ENCODE measurements at regions not wholly inside any gene's neighbourhood (a gene's known extent, or its start where the extent isn't known, plus 50 kb on each side); places are given as distances from the start of the nearest gene placed in this dataset.
"Not testable (repeated sequence)": the region's sequence is repeated elsewhere in the genome, so short reads cannot be mapped to it uniquely, and the experiment has no call there.

DNA sequence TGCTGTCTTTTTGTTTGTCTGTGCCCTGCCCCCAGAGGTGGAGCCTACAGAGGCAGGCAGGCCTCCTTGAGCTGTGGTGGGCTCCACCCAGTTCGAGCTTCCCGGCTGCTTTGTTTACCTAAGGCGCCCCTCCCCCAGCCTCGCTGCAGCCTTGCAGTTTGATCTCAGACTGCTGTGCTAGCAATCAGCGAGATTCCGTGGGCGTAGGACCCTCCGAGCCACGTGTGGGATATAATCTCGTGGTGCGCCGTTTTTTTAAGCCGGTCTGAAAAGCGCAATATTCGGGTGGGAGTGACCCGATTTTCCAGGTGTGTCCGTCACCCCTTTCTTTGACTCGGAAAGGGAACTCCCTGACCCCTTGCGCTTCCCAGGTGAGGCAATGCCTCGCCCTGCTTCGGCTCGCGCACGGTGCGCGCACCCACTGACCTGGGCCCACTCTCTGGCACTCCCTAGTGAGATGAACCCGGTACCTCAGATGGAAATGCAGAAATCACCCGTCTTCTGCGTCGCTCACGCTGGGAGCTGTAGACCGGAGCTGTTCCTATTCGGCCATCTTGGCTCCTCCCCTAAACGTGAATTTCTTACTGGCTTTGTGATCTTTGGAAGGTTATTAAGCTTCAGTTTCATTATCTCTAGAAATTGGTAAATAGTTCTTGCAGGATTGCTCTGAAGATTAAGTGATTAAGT, 196.2 kb upstream of the ADO start:
- not testable (repeated sequence) for H4K20me1 ChIP-seq (ENCODE audit: insufficient read depth, low read depth, low read length); H3K4me1 ChIP-seq (ENCODE audit: low read length); H3K36me3 ChIP-seq (ENCODE audit: insufficient read depth, low read length); DNase-seq; H3K27me3 ChIP-seq (ENCODE audit: low read length); H3K4me3 ChIP-seq (ENCODE audit: low read length); H3K9me3 ChIP-seq (ENCODE audit: low read length); H2AFZ ChIP-seq (ENCODE audit: low read length); H3K4me2 ChIP-seq (ENCODE audit: low read depth, low read length, poor library complexity, severe bottlenecking); H3K79me2 ChIP-seq (ENCODE audit: low read length); H3K27ac ChIP-seq (ENCODE audit: low read length); H3K9ac ChIP-seq (ENCODE audit: low read length); H3K9me2 ChIP-seq (replicated peaks; ENCODE audit: insufficient read depth, low read length)

DNA sequence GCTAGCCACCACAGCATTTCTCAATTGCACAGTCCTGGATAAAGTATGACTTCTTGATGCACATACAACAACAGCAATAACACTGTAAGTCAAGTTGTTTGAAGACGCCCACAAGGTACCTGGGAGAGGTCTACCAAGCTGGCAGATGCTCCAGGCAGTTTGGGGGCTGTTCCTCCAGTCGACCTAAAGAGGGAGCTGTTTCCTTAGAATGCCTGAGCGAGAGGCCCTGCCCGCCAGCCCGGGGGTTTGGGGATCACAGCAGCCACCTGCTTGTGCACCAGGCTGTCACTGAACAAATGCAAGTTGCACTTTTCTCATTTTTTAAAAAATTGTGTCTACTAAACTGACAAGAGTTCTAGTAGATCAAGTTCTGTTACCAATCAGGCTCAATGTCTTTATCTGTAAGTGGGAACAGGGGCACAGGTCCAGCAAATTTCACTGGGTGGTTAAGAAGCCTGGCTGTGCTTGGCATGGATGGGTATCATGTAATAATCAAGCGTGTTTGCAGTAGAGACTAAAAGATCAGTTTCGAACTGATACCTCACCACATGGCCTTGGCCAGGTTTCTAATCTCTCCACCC, 193.8 kb upstream of the ADO start:
- Histone ChIP-seq H3K27ac (ENCODE audit: low read length) (no peak overlapping the region), H3K4me2 (ENCODE audit: low read depth, low read length, poor library complexity, severe bottlenecking) (no peak overlapping the region), H3K36me3 (ENCODE audit: insufficient read depth, low read length) (no peaks in the 10 kb centered on the region), H3K9ac (ENCODE audit: low read length) (no peak overlapping the region), H3K79me2 (ENCODE audit: low read length) (no peaks in the 10 kb centered on the region), H3K4me1 (ENCODE audit: low read length) (peaks cover 9% of the 10 kb centered on the region; the same call in 1 of the 2 replicates), H3K4me3 (ENCODE audit: low read length) (no peak overlapping the region), H3K27me3 (ENCODE audit: low read length) (no peaks in the 10 kb centered on the region), H3K9me3 (ENCODE audit: low read length) (no peaks in the 10 kb centered on the region), H2AFZ (ENCODE audit: low read length) (no peak overlapping the region), H4K20me1 (ENCODE audit: insufficient read depth, low read depth, low read length) (no peaks in the 10 kb centered on the region), H3K9me2 (replicated peaks; ENCODE audit: insufficient read depth, low read length) (no peaks in the 10 kb centered on the region)
- DNase-seq: peak; percentile 92

DNA sequence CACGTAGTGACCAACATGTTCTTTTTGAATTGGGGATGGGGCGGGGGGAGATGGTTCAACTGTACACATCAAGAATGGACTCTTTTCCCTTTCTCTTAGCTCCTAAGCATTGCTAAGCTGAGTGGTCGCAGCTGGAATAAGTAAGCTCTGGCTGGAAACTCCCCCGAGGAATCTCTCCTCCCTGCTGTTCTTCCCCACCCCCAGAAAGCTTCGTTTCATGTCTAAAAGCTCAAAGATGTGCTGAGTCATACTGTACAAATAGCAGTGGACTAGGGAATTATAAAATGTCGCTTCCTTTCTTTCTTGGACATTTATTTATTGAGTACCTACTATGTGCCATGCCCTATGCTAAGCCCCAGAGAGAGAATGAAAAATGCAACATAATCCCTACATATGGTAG, 191.1 kb upstream of the ADO start:
- Histone ChIP-seq H3K4me3 (ENCODE audit: low read length) (no peak overlapping the region), H3K9me3 (ENCODE audit: low read length) (no peaks in the 10 kb centered on the region), H2AFZ (ENCODE audit: low read length) (no peak overlapping the region), H3K27ac (ENCODE audit: low read length) (no peak overlapping the region), H3K36me3 (ENCODE audit: insufficient read depth, low read length) (no peaks in the 10 kb centered on the region), H3K9ac (ENCODE audit: low read length) (no peak overlapping the region), H3K79me2 (ENCODE audit: low read length) (no peaks in the 10 kb centered on the region), H3K27me3 (ENCODE audit: low read length) (no peaks in the 10 kb centered on the region), H3K9me2 (replicated peaks; ENCODE audit: insufficient read depth, low read length) (no peaks in the 10 kb centered on the region), H4K20me1 (ENCODE audit: insufficient read depth, low read depth, low read length) (no peaks in the 10 kb centered on the region), H3K4me1 (ENCODE audit: low read length) (peaks cover 25% of the 10 kb centered on the region), H3K4me2 (ENCODE audit: low read depth, low read length, poor library complexity, severe bottlenecking) (no peak overlapping the region)
- no peak for DNase-seq

DNA sequence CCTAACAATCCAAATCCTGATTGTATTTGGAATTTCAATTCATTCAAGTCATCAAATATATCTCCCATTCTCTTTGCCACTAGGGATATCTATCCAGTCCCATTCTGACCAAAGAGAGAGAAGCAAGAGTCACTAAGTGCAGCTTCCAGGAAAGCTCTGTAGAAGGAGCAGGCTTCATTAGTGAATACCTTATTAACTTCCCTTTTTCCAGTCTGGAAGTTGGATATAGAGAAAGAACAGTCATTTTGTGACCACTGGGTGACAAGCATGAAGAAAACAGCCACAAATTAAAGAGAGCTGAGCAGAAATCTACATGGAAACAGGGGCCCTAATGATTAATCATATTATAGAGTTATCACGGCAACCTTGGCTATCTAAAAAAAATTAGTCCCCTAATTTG, 190.7 kb upstream of the ADO start:
- H3K9me3 ChIP-seq (ENCODE audit: low read length): no peaks in the 10 kb centered on the region
- peaks cover 30% of the 10 kb centered on the region for H3K4me1 ChIP-seq (ENCODE audit: low read length)
- H2AFZ ChIP-seq (ENCODE audit: low read length): no peak overlapping the region
- H3K36me3 ChIP-seq (ENCODE audit: insufficient read depth, low read length): no peaks in the 10 kb centered on the region
- no peak overlapping the region for H3K4me2 ChIP-seq (ENCODE audit: low read depth, low read length, poor library complexity, severe bottlenecking)
- no peak overlapping the region for H3K9ac ChIP-seq (ENCODE audit: low read length)
- no peak overlapping the region for H3K27ac ChIP-seq (ENCODE audit: low read length)
- H4K20me1 ChIP-seq (ENCODE audit: insufficient read depth, low read depth, low read length): no peaks in the 10 kb centered on the region
- H3K27me3 ChIP-seq (ENCODE audit: low read length): no peaks in the 10 kb centered on the region
- no peaks in the 10 kb centered on the region for H3K9me2 ChIP-seq (replicated peaks; ENCODE audit: insufficient read depth, low read length)
- no peak overlapping the region for H3K4me3 ChIP-seq (ENCODE audit: low read length)
- no peak for DNase-seq
- no peaks in the 10 kb centered on the region for H3K79me2 ChIP-seq (ENCODE audit: low read length)

DNA sequence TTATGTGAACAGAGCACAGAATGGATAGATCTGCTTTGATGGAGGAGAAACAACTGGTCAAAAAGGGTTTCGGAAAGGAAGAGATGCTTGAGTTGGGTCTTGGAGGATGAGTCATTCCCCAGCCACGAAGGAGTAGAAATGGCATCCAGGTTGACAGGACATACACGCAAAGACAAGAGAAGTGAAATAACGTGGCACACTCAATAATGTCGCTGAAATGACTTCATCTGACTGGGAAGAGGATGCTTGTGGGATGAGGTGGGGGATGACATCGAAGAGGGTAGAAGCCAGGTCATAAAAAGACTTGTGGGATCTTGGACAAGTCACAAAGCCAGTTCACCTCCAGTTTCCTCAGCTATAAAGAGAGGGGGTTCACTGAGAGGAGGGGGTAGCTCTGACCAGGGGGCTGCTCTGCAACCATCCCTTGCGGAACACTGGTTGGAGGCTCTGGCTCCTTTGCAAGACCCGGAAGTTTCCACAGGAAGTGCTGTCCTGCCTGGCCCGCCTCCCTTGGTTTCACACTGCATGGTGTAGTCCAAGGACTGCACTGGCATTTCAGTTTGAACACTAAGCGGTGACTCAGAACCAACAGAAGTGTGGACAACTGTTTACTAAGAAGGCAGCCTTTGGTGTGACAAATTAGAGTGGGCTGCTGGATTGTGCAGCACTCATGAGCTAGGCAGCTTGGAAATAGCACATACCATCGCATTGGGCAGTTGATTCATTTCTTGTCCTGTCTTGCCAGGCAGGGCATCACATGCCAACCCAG, 189.9 kb upstream of the ADO start:
- H3K4me1 ChIP-seq (ENCODE audit: low read length): peaks cover 37% of the 10 kb centered on the region
- H3K9ac ChIP-seq (ENCODE audit: low read length): no peak overlapping the region
- H3K4me2 ChIP-seq (ENCODE audit: low read depth, low read length, poor library complexity, severe bottlenecking): no peak overlapping the region
- no peaks in the 10 kb centered on the region for H4K20me1 ChIP-seq (ENCODE audit: insufficient read depth, low read depth, low read length)
- no peak for DNase-seq
- no peaks in the 10 kb centered on the region for H3K79me2 ChIP-seq (ENCODE audit: low read length)
- no peak overlapping the region for H2AFZ ChIP-seq (ENCODE audit: low read length)
- no peaks in the 10 kb centered on the region for H3K9me3 ChIP-seq (ENCODE audit: low read length)
- H3K9me2 ChIP-seq (replicated peaks; ENCODE audit: insufficient read depth, low read length): no peaks in the 10 kb centered on the region
- no peaks in the 10 kb centered on the region for H3K36me3 ChIP-seq (ENCODE audit: insufficient read depth, low read length)
- H3K27me3 ChIP-seq (ENCODE audit: low read length): no peaks in the 10 kb centered on the region
- H3K4me3 ChIP-seq (ENCODE audit: low read length): no peak overlapping the region
- no peak overlapping the region for H3K27ac ChIP-seq (ENCODE audit: low read length)

DNA sequence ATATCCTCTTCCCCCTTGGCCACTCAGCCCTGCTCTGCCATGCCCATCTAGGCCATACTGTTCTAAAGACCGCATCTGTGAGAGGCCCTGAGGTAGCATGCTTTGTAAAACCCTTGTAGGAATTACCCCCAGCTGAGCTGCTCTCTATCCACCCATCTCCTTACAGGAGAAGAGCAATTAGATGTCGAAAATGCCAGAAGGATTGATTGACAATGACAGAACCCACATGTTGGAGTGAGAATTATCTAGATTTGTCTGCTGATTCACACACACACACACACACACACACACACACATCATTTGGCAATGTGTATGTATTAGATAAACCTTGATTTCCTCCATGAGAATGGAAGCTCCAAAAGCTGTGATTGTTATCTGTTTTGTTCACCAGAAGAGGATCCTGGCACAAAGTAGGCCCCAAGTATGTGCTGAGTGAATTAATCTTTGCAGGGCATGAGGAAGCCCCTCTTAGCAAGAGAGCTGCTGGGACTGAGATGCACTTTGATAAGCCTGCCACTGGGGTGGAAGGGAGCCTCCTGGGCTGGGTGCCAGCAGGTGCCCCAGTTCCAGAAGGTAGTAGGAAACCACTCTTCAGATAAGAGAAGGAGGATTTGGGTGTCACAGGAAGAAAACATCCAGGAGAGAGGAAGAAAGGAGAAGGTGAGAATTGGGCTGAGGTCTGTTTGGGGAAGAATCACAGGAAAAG, 187.5 kb upstream of the ADO start:
- no peak overlapping the region for H3K27ac ChIP-seq (ENCODE audit: low read length)
- no peak overlapping the region for H3K4me2 ChIP-seq (ENCODE audit: low read depth, low read length, poor library complexity, severe bottlenecking)
- H3K4me1 ChIP-seq (ENCODE audit: low read length): peaks cover 40% of the 10 kb centered on the region
- H3K79me2 ChIP-seq (ENCODE audit: low read length): no peaks in the 10 kb centered on the region
- peak; percentile 69 for DNase-seq
- H2AFZ ChIP-seq (ENCODE audit: low read length): no peak overlapping the region
- H3K4me3 ChIP-seq (ENCODE audit: low read length): no peak overlapping the region
- no peaks in the 10 kb centered on the region for H3K9me2 ChIP-seq (replicated peaks; ENCODE audit: insufficient read depth, low read length)
- H3K27me3 ChIP-seq (ENCODE audit: low read length): no peaks in the 10 kb centered on the region
- no peaks in the 10 kb centered on the region for H4K20me1 ChIP-seq (ENCODE audit: insufficient read depth, low read depth, low read length)
- no peaks in the 10 kb centered on the region for H3K9me3 ChIP-seq (ENCODE audit: low read length)
- H3K9ac ChIP-seq (ENCODE audit: low read length): no peak overlapping the region
- no peaks in the 10 kb centered on the region for H3K36me3 ChIP-seq (ENCODE audit: insufficient read depth, low read length)

DNA sequence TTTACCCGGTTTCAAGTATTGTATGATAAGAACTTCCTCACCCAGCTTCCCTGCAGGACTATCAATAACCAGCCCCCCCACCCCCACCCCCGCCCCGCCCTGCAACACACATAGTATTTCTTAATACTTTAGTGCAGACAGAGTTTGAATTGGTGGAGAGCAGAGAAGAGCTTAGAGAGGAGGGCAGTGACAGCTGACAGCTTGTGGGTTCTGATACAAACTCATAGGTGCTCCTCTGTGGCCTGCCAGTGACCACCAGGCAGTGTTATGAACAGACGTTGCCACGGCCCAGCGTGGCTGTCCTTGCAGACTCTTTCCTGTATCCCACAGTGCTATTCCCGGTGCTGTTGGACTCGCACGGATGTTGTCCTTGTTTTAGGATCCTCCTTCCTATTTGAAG, 186.9 kb upstream of the ADO start:
- no peak overlapping the region for H3K9ac ChIP-seq (ENCODE audit: low read length)
- no peaks in the 10 kb centered on the region for H3K9me2 ChIP-seq (replicated peaks; ENCODE audit: insufficient read depth, low read length)
- no peaks in the 10 kb centered on the region for H3K9me3 ChIP-seq (ENCODE audit: low read length)
- no peak overlapping the region for H3K27ac ChIP-seq (ENCODE audit: low read length)
- no peak overlapping the region for H2AFZ ChIP-seq (ENCODE audit: low read length)
- no peaks in the 10 kb centered on the region for H4K20me1 ChIP-seq (ENCODE audit: insufficient read depth, low read depth, low read length)
- H3K27me3 ChIP-seq (ENCODE audit: low read length): no peaks in the 10 kb centered on the region
- no peak for DNase-seq
- H3K79me2 ChIP-seq (ENCODE audit: low read length): no peaks in the 10 kb centered on the region
- H3K4me2 ChIP-seq (ENCODE audit: low read depth, low read length, poor library complexity, severe bottlenecking): peak overlapping the region; percentile 44
- H3K4me3 ChIP-seq (ENCODE audit: low read length): no peak overlapping the region
- no peaks in the 10 kb centered on the region for H3K36me3 ChIP-seq (ENCODE audit: insufficient read depth, low read length)
- H3K4me1 ChIP-seq (ENCODE audit: low read length): peaks cover 40% of the 10 kb centered on the region

DNA sequence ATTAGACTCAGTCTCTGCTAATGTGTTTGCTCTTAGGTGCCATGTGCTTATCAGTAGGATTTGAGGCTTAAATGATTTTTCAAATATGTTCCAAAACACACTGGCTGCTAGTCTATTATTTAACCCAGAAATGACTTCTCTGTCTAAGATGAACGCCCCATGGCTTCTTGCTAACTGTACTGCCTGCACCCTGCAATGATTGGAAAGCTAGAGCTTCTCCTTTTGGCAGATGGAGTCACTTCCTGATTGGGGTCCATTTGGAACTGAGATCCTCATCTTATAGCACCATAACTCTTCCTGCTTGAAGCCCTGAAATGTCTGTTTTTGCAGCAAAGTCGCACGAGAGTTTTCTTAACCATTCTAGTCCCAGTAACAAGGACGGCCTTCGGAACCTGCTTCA, 186.5 kb upstream of the ADO start:
- no peaks in the 10 kb centered on the region for H3K9me3 ChIP-seq (ENCODE audit: low read length)
- H3K36me3 ChIP-seq (ENCODE audit: insufficient read depth, low read length): no peaks in the 10 kb centered on the region
- no peak overlapping the region for H3K9ac ChIP-seq (ENCODE audit: low read length)
- H3K27me3 ChIP-seq (ENCODE audit: low read length): no peaks in the 10 kb centered on the region
- no peak for DNase-seq
- no peak overlapping the region for H3K27ac ChIP-seq (ENCODE audit: low read length)
- no peak overlapping the region for H3K4me3 ChIP-seq (ENCODE audit: low read length)
- H3K9me2 ChIP-seq (replicated peaks; ENCODE audit: insufficient read depth, low read length): no peaks in the 10 kb centered on the region
- no peak overlapping the region for H2AFZ ChIP-seq (ENCODE audit: low read length)
- H3K4me1 ChIP-seq (ENCODE audit: low read length): peaks cover 40% of the 10 kb centered on the region
- H3K4me2 ChIP-seq (ENCODE audit: low read depth, low read length, poor library complexity, severe bottlenecking): peak overlapping the region; percentile 44
- H4K20me1 ChIP-seq (ENCODE audit: insufficient read depth, low read depth, low read length): no peaks in the 10 kb centered on the region
- H3K79me2 ChIP-seq (ENCODE audit: low read length): no peaks in the 10 kb centered on the region

Data from Karpas-422 (cell line).